ENCODE measurements at regions not wholly inside any gene's neighbourhood (a gene's known extent, or its start where the extent isn't known, plus 50 kb on each side); places are given as distances from the start of the nearest gene placed in this dataset.

- TF ChIP-seq CTCF (IDR thresholded peaks at IDR 0.05; ENCODE audit: insufficient read depth, low read depth, low read length): no peak
- Histone ChIP-seq H3K36me3 (ENCODE audit: control insufficient read depth, insufficient read depth, low read length) (no peaks in the 10 kb centered on the region), H3K27me3 (ENCODE audit: control insufficient read depth, insufficient read depth, low read length) (no peaks in the 10 kb centered on the region), H3K4me3 (ENCODE audit: low read depth, low read length) (no peak overlapping the region)
- ChIA-PET POLR2A (no interaction called here), CTCF (no interaction called here)
- DNase-seq (ENCODE audit: low read depth): no peak
Observed at GRCh38 chr3:20773320-20773984, 587.4 kb upstream of the SGO1 start.

GRCh38 chr3:20772869-20773268, 586.9 kb upstream of the SGO1 start:
- Histone ChIP-seq H3K27me3 (ENCODE audit: control insufficient read depth, insufficient read depth, low read length) (no peaks in the 10 kb centered on the region), H3K36me3 (ENCODE audit: control insufficient read depth, insufficient read depth, low read length) (no peaks in the 10 kb centered on the region), H3K4me3 (ENCODE audit: low read depth, low read length) (no peak overlapping the region)
- ChIA-PET POLR2A (no interaction called here), CTCF (no interaction called here)
- TF ChIP-seq CTCF (IDR thresholded peaks at IDR 0.05; ENCODE audit: insufficient read depth, low read depth, low read length): no peak
- no peak for DNase-seq (ENCODE audit: low read depth)

- H3K27me3 ChIP-seq (ENCODE audit: control insufficient read depth, insufficient read depth, low read length): no peaks in the 10 kb centered on the region
- no peak for DNase-seq (ENCODE audit: low read depth)
- no peak for TF ChIP-seq CTCF (IDR thresholded peaks at IDR 0.05; ENCODE audit: insufficient read depth, low read depth, low read length)
- no peaks in the 10 kb centered on the region for H3K36me3 ChIP-seq (ENCODE audit: control insufficient read depth, insufficient read depth, low read length)
- CTCF ChIA-PET: no interaction called here
- POLR2A ChIA-PET: no interaction called here
- no peak overlapping the region for H3K4me3 ChIP-seq (ENCODE audit: low read depth, low read length)
Observed at GRCh38 chr3:20769430-20769829, 583.4 kb upstream of the SGO1 start.

GRCh38 chr3:20760981-20761380, 575.0 kb upstream of the SGO1 start:
- ChIA-PET CTCF (no interaction called here), POLR2A (no interaction called here)
- no peak for DNase-seq (ENCODE audit: low read depth)

GRCh38 chr3:20752416-20752815, 566.4 kb upstream of the SGO1 start:
- H3K27me3 ChIP-seq (ENCODE audit: control insufficient read depth, insufficient read depth, low read length): no peaks in the 10 kb centered on the region
- CTCF ChIA-PET: no interaction called here
- POLR2A ChIA-PET: no interaction called here
- H3K4me3 ChIP-seq (ENCODE audit: low read depth, low read length): no peak overlapping the region
- TF ChIP-seq CTCF (IDR thresholded peaks at IDR 0.05; ENCODE audit: insufficient read depth, low read depth, low read length): no peak
- no peaks in the 10 kb centered on the region for H3K36me3 ChIP-seq (ENCODE audit: control insufficient read depth, insufficient read depth, low read length)
- no peak for DNase-seq (ENCODE audit: low read depth)

More at GRCh38 chr3:20760981-20761380, 575.0 kb upstream of the SGO1 start:
- Histone ChIP-seq H3K27me3 (ENCODE audit: control insufficient read depth, insufficient read depth, low read length) (no peaks in the 10 kb centered on the region), H3K4me3 (ENCODE audit: low read depth, low read length) (no peak overlapping the region), H3K36me3 (ENCODE audit: control insufficient read depth, insufficient read depth, low read length) (no peaks in the 10 kb centered on the region)
- TF ChIP-seq CTCF (IDR thresholded peaks at IDR 0.05; ENCODE audit: insufficient read depth, low read depth, low read length): no peak

All from BJ (cell line).